DOHH2 (cell line): ENCODE measurements at regions not wholly inside any gene's neighbourhood (a gene's known extent, or its start where the extent isn't known, plus 50 kb on each side); places are given as distances from the start of the nearest gene placed in this dataset.

Experiments used
- H3F3A ChIP-seq: fragments of 200-600 bp; sonication (generic), shearing (Covaris generic); 2 replicates; pipeline ENCODE4 v1.6.0; 2016; ENCODE audit warnings: antibody characterized with exemption, mild to moderate bottlenecking; ENCODE audit not compliant: control insufficient read depth, insufficient read depth
- H3K27ac ChIP-seq: fragments of 200-600 bp; sonication (generic); 2 replicates; pipeline ENCODE4 v1.5.1; 2014; ENCODE audit warnings: low read depth, mild to moderate bottlenecking, low read length, moderate library complexity
- H3K27me3 ChIP-seq: fragments of 200-600 bp; sonication (generic); 2 replicates; pipeline ENCODE4 v1.6.1; 2014; ENCODE audit warnings: mild to moderate bottlenecking, low read length, mixed read lengths; ENCODE audit not compliant: control insufficient read depth
- H3K36me3 ChIP-seq: fragments of 200-600 bp; sonication (generic); 2 replicates; pipeline ENCODE4 v1.6.1; 2014; ENCODE audit warnings: mild to moderate bottlenecking, low read length, moderate library complexity, mixed read lengths; ENCODE audit not compliant: control insufficient read depth
- H3K4me1 ChIP-seq: fragments of 200-600 bp; sonication (generic); 2 replicates; pipeline ENCODE4 v1.6.1; 2014; ENCODE audit warnings: mild to moderate bottlenecking, low read length, mixed read lengths; ENCODE audit not compliant: control insufficient read depth
- H3K4me2 ChIP-seq: fragments of 200-600 bp; sonication (generic); 2 replicates; pipeline ENCODE4 v1.6.0; 2014; ENCODE audit warnings: mild to moderate bottlenecking, low read length, moderate library complexity
- H3K4me3 ChIP-seq: fragments of 200-600 bp; sonication (generic); 2 replicates; pipeline ENCODE4 v1.5.1; 2014; ENCODE audit warnings: mild to moderate bottlenecking, low read length, mixed read lengths
- H3K79me2 ChIP-seq: fragments of 200-600 bp; sonication (generic); 2 replicates; pipeline ENCODE4 v1.6.1; 2014; ENCODE audit warnings: mild to moderate bottlenecking, low read length, mixed read lengths; ENCODE audit not compliant: control insufficient read depth
- H3K9me2 ChIP-seq: fragments of 200-600 bp; sonication (generic); replicated peaks from 2 replicates; pipeline ENCODE4 v1.6.1; 2014; ENCODE audit warnings: mild to moderate bottlenecking, low read length, mixed read lengths; ENCODE audit not compliant: control insufficient read depth
- H3K9me3 ChIP-seq: fragments of 200-600 bp; sonication (generic); 2 replicates; pipeline ENCODE4 v1.6.1; 2014; ENCODE audit warnings: antibody characterized with exemption, low read length, mixed read lengths; ENCODE audit not compliant: control insufficient read depth, insufficient read depth
- H4K20me1 ChIP-seq: fragments of 200-600 bp; sonication (generic); 2 replicates; pipeline ENCODE4 v1.6.0; 2014; ENCODE audit warnings: low read depth, mild to moderate bottlenecking, antibody characterized with exemption, low read length, moderate library complexity; ENCODE audit not compliant: control insufficient read depth, insufficient read depth
- EZH2phosphoT487 ChIP-seq: fragments of 200-600 bp; sonication (generic); IDR thresholded peaks from 2 replicates; pipeline ENCODE4 v1.6.1; 2017; ENCODE audit warnings: borderline replicate concordance, mild to moderate bottlenecking, antibody characterized with exemption, low read length, moderate library complexity, mixed read lengths
- TF ChIP-seq, protein P1 (sequence below): fragments of 200-600 bp; sonication (generic); IDR thresholded peaks from one replicate; pipeline ENCODE4 v1.5.1; 2014; ENCODE audit warnings: antibody characterized with exemption, mild to moderate bottlenecking, low read depth, low read length; ENCODE audit not compliant: poor library complexity, severe bottlenecking

DNA sequence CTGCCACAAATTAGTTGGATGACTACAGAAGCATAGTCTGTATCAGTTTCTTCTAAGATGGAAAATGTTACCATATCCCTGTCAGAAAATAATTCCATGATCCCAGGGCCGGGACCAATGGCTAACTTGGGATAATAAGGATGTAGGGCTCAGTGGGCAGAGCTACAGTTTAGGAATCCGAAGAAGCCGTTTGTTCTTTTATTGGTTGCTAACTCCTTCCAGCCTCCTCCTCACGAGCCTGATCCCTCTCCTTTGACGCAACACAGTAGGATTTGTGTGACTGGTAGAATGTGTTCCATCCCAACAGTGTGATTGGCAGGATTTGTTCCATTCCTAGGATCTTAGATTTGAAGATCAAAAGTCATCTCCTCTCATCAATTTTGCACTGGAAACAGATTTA lies 496.9 kb downstream of the AGTPBP1 start:
- H3K27me3 ChIP-seq = no peaks in the 10 kb centered on the region
- H3K4me3 ChIP-seq = no peak overlapping the region
- no peak for TF ChIP-seq EZH2phosphoT487
- TF ChIP-seq, protein P1, sequence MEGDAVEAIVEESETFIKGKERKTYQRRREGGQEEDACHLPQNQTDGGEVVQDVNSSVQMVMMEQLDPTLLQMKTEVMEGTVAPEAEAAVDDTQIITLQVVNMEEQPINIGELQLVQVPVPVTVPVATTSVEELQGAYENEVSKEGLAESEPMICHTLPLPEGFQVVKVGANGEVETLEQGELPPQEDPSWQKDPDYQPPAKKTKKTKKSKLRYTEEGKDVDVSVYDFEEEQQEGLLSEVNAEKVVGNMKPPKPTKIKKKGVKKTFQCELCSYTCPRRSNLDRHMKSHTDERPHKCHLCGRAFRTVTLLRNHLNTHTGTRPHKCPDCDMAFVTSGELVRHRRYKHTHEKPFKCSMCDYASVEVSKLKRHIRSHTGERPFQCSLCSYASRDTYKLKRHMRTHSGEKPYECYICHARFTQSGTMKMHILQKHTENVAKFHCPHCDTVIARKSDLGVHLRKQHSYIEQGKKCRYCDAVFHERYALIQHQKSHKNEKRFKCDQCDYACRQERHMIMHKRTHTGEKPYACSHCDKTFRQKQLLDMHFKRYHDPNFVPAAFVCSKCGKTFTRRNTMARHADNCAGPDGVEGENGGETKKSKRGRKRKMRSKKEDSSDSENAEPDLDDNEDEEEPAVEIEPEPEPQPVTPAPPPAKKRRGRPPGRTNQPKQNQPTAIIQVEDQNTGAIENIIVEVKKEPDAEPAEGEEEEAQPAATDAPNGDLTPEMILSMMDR = no peak
- no peaks in the 10 kb centered on the region for H4K20me1 ChIP-seq
- no peaks in the 10 kb centered on the region for H3K4me1 ChIP-seq
- H3K9me2 ChIP-seq = no peaks in the 10 kb centered on the region
- H3K9me3 ChIP-seq = no peaks in the 10 kb centered on the region
- H3K4me2 ChIP-seq = no peak overlapping the region
- no peaks in the 10 kb centered on the region for H3K79me2 ChIP-seq
- no peaks in the 10 kb centered on the region for H3F3A ChIP-seq
- H3K27ac ChIP-seq = no peak overlapping the region
- H3K36me3 ChIP-seq = no peaks in the 10 kb centered on the region

DNA sequence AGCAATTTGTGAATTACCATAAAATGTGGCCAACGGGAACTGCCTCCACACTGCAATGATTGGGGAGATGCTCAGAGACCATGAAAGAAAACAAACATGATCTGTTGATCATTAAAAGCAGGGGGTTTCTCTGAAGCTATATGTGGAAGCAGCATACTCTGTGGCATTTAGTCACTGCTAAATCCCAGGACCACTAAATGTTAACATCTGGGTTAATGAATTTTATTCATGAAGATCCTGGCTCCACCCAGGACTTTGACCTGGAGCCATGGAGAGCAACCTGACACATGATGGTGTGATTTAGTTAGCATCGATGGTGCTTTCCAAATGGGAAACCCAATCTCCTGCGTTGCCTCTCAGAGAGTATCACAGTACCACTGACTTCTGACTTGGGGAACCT lies 497.8 kb downstream of the AGTPBP1 start:
- Histone ChIP-seq H3K36me3 (no peaks in the 10 kb centered on the region), H4K20me1 (no peaks in the 10 kb centered on the region), H3K4me2 (no peak overlapping the region), H3F3A (no peaks in the 10 kb centered on the region), H3K27ac (no peak overlapping the region), H3K27me3 (no peaks in the 10 kb centered on the region), H3K79me2 (no peaks in the 10 kb centered on the region), H3K4me3 (no peak overlapping the region), H3K9me3 (no peaks in the 10 kb centered on the region), H3K4me1 (no peaks in the 10 kb centered on the region), H3K9me2 (no peaks in the 10 kb centered on the region)
- TF ChIP-seq, protein P1 = no peak
- no peak for TF ChIP-seq EZH2phosphoT487

DNA sequence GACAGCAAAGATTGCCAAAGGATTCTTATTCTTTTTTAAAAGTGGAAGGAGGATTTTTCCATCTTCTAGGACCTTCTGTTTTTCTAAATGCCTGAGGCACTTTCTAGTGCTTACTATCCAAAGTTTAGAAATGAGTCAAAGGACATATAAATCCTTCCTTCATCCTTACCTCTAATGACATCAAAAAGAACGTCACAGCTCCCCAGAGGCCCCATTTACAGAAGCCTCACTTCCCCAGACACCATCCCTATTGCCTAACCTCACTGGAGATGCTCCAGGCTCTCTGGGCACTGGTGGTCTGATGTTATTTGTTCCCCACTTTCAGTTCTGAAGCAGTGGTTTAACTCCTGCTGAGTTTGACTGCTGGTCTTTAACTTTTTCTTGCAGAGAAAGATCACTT lies 504.3 kb downstream of the AGTPBP1 start:
- H3K9me3 ChIP-seq = no peaks in the 10 kb centered on the region
- H3K4me2 ChIP-seq = no peak overlapping the region
- H4K20me1 ChIP-seq = no peaks in the 10 kb centered on the region
- no peak overlapping the region for H3K4me3 ChIP-seq
- H3F3A ChIP-seq = no peaks in the 10 kb centered on the region
- no peaks in the 10 kb centered on the region for H3K79me2 ChIP-seq
- TF ChIP-seq, protein P1 = no peak
- TF ChIP-seq EZH2phosphoT487 = no peak
- no peaks in the 10 kb centered on the region for H3K27me3 ChIP-seq
- no peaks in the 10 kb centered on the region for H3K9me2 ChIP-seq
- H3K4me1 ChIP-seq = no peaks in the 10 kb centered on the region
- H3K36me3 ChIP-seq = no peaks in the 10 kb centered on the region
- H3K27ac ChIP-seq = no peak overlapping the region

DNA sequence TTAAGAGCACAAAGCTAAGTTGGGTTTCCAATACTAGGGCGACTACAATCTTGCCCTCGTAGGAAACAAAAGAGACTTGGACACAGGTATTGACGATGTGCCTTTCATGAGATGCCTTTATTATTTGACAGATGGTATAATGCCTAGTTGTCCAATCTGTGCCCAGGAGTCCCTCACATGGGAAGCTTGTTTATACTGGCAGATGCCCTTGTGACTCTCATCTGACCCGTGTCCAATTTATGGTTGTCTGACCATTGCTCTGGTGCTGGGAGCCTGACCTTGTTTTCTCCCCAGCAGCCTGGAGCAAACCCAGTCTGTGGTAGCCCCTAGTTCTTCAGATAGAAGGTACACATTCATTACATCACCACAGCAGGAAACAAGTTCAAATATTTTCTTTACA lies 511.7 kb downstream of the AGTPBP1 start:
- no peaks in the 10 kb centered on the region for H3K27me3 ChIP-seq
- H3K4me1 ChIP-seq = no peaks in the 10 kb centered on the region

More for the DNA sequence above, 511.7 kb downstream of the AGTPBP1 start:
- H3K9me2 ChIP-seq = no peaks in the 10 kb centered on the region
- H3K36me3 ChIP-seq = no peaks in the 10 kb centered on the region
- no peak overlapping the region for H3K4me3 ChIP-seq
- no peak overlapping the region for H3K27ac ChIP-seq
- H3K4me2 ChIP-seq = no peak overlapping the region
- no peak for TF ChIP-seq EZH2phosphoT487
- TF ChIP-seq, protein P1 = no peak
- H3K9me3 ChIP-seq = no peaks in the 10 kb centered on the region
- H3K79me2 ChIP-seq = no peaks in the 10 kb centered on the region
- H4K20me1 ChIP-seq = no peaks in the 10 kb centered on the region
- no peaks in the 10 kb centered on the region for H3F3A ChIP-seq
